HG02840 (cell line): ENCODE measurements at regions not wholly inside any gene's neighbourhood (a gene's known extent, or its start where the extent isn't known, plus 50 kb on each side); places are given as distances from the start of the nearest gene placed in this dataset.

Experiments
- ATAC-seq: cut with Tn5 transposase; IDR thresholded peaks from one replicate; pipeline ENCODE4 v1.9.1; 2021; ENCODE audit warnings: mild to moderate bottlenecking, moderate library complexity, moderate number of reproducible peaks; ENCODE audit not compliant: unreplicated experiment, low FRiP score

DNA sequence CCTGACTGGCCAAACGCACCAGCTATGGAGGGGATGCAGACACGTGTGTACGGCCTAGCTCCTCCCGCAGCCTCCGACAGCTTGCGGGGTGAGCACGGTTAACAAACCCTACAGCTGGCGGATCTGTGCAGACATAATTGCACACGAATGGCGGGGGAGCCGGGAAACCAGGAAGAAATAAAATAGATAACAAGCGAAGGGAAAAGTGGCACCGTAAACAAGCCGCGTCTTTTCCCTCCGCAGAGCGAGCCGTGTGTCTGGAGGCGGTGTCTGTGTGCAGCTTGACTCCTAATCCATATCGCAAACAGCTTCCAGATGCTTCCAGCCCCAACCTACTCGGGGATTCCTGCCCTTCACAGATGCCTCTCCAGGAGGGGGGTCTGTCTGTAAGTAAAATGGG, 853.1 kb upstream of the SALL3 start:
- no peak for ATAC-seq

GRCh38 chr18:78127041-78127440, 852.6 kb upstream of the SALL3 start:
- no peak for ATAC-seq

DNA sequence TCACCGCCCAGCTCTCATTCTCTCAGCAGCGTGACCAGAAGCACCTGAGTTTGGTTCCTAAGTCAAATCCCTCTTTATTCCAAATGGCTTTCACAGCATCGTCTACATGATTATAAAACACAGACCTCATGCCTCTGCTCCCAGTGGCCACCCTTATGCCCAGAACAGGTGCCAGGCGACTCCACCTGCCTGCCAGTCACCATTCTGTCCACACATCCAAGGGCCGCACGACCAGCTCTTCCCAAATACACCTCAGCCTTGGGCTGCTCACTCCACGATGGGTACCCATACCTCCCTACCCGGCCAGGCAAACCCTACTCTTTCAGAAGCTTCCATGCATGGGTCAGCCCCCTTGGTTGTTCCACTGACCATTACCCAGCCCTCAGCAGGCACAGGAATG, 851.6 kb upstream of the SALL3 start:
- ATAC-seq, result no peak

DNA sequence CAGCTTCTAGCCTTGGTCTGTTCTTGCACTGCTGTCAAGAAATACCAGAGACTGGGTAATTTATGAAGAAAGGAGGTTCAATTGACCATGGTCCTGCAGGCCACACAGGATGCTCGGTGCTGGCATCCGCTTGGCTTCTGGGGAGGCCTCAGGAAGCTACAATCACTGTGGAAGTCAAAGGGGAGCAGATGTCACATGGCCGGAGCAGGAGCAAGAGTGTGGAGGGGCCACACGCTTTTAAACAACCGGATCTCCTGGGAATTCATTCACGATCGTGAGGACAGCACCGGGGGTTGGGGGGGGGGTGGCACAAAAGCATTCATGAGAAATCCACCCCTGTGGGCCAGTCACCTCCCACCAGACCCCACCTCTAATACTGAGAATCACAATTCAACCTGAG, 850.4 kb upstream of the SALL3 start:
- no peak for ATAC-seq

- no peak for ATAC-seq
Measured at GRCh38 chr18:78130232-78131195, 849.1 kb upstream of the SALL3 start.

- no peak for ATAC-seq
Measured at GRCh38 chr18:78133729-78134128, 845.9 kb upstream of the SALL3 start.

- ATAC-seq, result no peak
Measured at GRCh38 chr18:78136986-78137385, 842.6 kb upstream of the SALL3 start.

GRCh38 chr18:78138983-78139496, 840.6 kb upstream of the SALL3 start:
- ATAC-seq, result no peak

DNA sequence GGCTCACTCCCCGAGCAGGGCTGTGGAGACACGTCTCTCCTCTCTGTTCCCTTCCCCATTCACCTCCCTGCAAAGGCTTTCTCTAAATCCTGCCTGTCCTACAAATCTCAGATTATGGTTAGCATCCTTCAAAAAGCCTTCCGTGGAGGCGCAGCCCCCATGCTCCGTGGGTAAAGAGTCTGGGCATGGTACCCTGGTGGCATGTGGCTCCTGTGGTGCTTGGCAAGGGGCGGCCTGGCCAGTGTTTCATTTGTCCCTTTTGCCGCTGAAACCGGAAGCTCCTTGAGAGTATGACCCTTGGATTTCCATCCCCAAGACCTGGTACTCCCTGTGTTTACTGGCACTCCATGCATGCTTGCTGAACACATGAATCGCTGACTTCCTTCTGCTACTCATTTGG, 839.3 kb upstream of the SALL3 start:
- ATAC-seq, result no peak

GRCh38 chr18:78144669-78145068, 834.9 kb upstream of the SALL3 start:
- ATAC-seq, result no peak

DNA sequence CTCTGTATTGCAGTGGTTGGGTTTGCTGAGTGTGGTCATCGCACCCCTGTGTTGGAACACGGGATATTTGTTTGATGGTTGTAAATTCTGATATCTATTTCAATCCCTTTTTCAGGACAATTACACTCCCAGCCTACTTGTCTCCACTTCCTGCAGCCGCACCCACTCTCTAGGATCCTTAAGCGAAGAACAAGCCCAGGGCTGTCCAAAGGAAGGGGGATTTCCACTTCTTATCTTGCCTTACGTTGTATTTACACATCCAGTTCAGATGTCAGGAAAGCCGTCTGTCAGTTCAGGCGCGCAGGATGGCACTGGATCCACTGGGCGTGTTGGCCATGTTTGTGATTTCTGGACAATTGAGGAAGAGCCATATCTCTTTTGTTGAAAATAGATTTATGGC, 834.5 kb upstream of the SALL3 start:
- ATAC-seq, result no peak

DNA sequence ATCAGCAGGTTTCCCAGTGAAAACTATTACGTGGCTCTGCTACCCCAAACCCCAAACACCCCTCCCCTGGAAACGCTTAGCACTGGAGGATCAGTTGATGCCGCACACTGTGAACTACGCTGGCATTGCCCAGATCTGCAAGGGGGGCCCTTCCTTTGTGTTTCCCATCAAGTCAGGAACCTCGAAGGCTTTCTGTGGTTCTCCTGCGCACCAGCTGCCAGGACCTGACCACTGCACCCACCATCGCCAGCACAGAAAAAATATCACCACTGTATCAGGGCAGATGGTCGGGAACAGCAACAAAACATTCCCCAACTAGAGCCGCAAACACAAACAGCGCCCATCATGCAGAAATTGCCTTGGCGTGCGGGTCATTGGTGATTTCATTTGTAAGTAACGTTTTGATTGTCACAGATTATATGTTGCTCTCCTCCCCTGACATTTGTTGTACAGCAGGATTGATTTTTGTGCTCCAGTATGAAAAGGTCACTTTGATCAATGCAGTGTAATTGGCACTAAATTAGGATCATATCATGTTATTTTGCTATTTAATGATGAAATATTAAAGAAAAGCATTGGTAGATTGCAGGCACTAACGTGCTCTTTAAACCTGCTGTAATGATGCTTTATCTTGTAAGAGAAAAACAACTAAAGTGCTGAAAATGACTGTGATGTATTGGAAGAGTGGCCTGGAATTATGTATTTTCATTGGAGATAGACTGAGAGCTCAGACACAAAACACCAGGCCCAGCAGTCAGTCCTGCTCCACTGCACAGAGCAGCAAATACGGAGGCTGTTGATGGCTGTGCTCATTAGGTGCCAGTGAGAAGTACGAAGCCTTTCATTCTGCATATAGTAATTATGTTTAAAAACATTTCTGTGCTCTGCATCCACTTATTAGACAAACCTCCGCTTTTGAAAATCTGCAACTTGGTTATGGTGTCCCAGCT, 833.2 kb upstream of the SALL3 start:
- no peak for ATAC-seq

DNA sequence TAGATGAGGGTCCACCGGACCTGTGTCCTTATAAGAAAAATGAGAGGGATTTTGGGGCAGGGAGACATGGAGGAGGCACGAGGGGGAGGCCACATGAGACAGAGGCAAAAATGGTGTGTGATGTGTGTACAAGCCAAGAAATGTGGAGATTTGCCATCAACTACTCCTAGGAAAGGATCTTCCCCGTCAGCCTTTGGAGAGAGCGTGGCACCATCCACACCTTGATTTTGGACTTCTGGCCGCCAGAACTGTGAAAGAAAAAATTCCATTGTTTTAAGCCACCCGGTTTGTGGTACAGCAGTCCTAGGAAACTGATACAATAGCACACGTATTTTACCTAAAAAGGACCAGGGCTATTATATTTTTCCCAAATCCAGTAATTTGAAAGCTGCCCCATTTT, 829.0 kb upstream of the SALL3 start:
- ATAC-seq, result no peak

GRCh38 chr18:78151234-78151633, 828.4 kb upstream of the SALL3 start:
- no peak for ATAC-seq

DNA sequence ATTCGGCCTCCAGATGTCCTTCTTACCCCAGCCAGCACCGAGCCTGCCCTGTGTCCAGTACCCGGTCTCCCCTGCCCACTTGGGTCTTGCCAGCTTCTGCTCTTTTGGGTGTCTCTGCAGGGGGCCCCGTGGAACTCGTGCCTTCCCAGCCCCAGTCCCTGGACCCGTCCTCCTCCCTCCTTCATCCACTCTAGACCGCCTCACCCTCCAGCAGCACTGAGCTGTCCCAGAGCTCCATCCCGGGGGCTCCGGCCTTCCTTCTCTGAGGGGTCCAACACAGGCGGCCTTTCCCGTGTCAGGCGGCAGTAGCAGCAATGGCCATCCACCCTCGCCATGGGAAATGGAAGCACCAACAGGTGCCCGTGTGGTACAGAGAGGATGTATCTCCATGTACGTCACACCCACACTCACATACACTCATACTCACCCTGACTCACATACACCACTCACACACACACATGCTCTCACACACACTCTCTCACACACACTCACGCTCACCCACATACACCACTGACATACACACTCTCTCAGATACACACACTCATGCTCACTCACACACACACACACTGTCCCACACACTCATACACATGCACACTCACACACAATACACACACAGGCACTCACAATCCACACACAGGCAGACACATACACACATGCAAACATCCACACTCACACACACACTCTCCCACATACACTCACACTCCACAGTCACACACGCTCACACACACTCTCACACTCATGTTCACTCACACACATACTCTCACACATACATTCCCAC, 827.5 kb upstream of the SALL3 start:
- ATAC-seq, result no peak

GRCh38 chr18:78153362-78153761, 826.3 kb upstream of the SALL3 start:
- no peak for ATAC-seq

- ATAC-seq, result no peak
Measured at GRCh38 chr18:78154444-78154843, 825.2 kb upstream of the SALL3 start.

- ATAC-seq, result no peak
Measured at GRCh38 chr18:78154853-78155252, 824.8 kb upstream of the SALL3 start.

DNA sequence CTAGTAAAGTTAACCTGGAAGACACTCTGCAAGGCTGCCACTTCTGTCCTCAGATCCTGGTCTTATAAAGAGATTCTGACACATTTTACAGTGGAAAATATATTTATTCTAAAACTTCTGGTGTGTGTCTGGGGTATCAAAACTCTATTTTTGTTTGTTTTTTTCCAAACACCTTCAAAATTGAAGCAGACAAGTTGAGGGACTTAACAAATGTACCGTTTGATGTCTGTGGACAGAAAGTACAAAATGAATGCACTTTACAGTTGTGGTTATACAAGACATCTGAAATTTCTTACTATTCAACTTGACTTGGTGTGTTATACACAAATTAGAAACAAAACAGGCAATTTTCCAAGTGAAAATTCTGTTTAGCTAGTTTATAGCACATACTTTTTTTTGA, 823.2 kb upstream of the SALL3 start:
- ATAC-seq, result no peak

DNA sequence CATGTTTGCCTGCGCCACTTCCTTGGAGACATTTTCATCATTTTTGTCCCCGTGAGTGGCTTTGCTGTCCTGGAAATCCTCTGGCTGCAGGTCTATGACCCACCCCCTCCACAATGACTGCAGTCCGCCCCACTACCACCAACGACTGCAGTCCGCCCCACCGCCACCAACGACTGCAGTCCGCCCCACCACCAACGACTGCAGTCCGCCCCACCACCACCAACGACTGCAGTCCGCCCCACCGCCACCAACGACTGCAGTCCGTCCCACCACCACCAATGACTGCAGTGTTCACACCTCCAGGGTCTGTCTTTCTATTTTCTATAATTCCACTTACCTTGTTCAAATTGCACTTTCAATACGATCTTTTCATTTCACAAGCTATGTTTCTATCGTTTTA, 820.7 kb upstream of the SALL3 start:
- no peak for ATAC-seq
